HG03378 (cell line): ENCODE measurements at regions not wholly inside any gene's neighbourhood (a gene's known extent, or its start where the extent isn't known, plus 50 kb on each side); places are given as distances from the start of the nearest gene placed in this dataset.

Experiments used
- ATAC-seq: cut with Tn5 transposase; IDR thresholded peaks from one replicate; pipeline ENCODE4 v1.9.1; 2021; ENCODE audit warnings: mild to moderate bottlenecking, moderate library complexity; ENCODE audit not compliant: unreplicated experiment

- ATAC-seq, result no peak
These were observed 148.3 kb downstream of the GAS1 start for GRCh38 chr9:86798966-86799365.

- ATAC-seq, result no peak
These were observed 150.6 kb downstream of the GAS1 start for GRCh38 chr9:86796666-86797065.

GRCh38 chr9:86795823-86796553 is 151.3 kb downstream of the GAS1 start:
- ATAC-seq, result no peak

GRCh38 chr9:86795047-86795442 is 152.3 kb downstream of the GAS1 start:
- no peak for ATAC-seq

GRCh38 chr9:86794391-86795046 is 152.8 kb downstream of the GAS1 start:
- ATAC-seq, result no peak

- no peak for ATAC-seq
These were observed 155.2 kb downstream of the GAS1 start for GRCh38 chr9:86792136-86792535.

GRCh38 chr9:86790805-86791204 is 156.5 kb downstream of the GAS1 start:
- ATAC-seq, result no peak

GRCh38 chr9:86788456-86788855 is 158.8 kb downstream of the GAS1 start:
- no peak for ATAC-seq

GRCh38 chr9:86783884-86784283 is 163.4 kb downstream of the GAS1 start:
- ATAC-seq, result no peak

- ATAC-seq, result no peak
These were observed 164.5 kb downstream of the GAS1 start for GRCh38 chr9:86782831-86783230.

- ATAC-seq, result no peak
These were observed 168.5 kb downstream of the GAS1 start for GRCh38 chr9:86778761-86779160.

- no peak for ATAC-seq
These were observed 171.6 kb downstream of the GAS1 start for GRCh38 chr9:86775718-86776117.

- ATAC-seq, result no peak
These were observed 173.2 kb downstream of the GAS1 start for GRCh38 chr9:86774116-86774515.

GRCh38 chr9:86773422-86773945 is 173.8 kb downstream of the GAS1 start:
- ATAC-seq, result no peak

- no peak for ATAC-seq
These were observed 174.7 kb downstream of the GAS1 start for GRCh38 chr9:86772635-86772993.

GRCh38 chr9:86771941-86772634 is 175.2 kb downstream of the GAS1 start:
- ATAC-seq, result no peak

GRCh38 chr9:86771420-86771819 is 175.9 kb downstream of the GAS1 start:
- ATAC-seq, result no peak

- no peak for ATAC-seq
These were observed 178.6 kb downstream of the GAS1 start for GRCh38 chr9:86768709-86769108.

GRCh38 chr9:86768020-86768419 is 179.3 kb downstream of the GAS1 start:
- no peak for ATAC-seq

- no peak for ATAC-seq
These were observed 179.9 kb downstream of the GAS1 start for GRCh38 chr9:86767373-86767772.

- no peak for ATAC-seq
These were observed 180.4 kb downstream of the GAS1 start for GRCh38 chr9:86766912-86767311.

- no peak for ATAC-seq
These were observed 180.8 kb downstream of the GAS1 start for GRCh38 chr9:86766511-86766910.
